HepG2 (cell line): ENCODE measurements at regions not wholly inside any gene's neighbourhood (a gene's known extent, or its start where the extent isn't known, plus 50 kb on each side); places are given as distances from the start of the nearest gene placed in this dataset.

Experiments
- ATAC-seq: fragments of 200-7000 bp; cut with Tn5 transposase; 3 replicates; pipeline ENCODE4 v1.9.1; 2020; ENCODE audit warnings: mild to moderate bottlenecking, moderate library complexity
- BruUV-seq: library from RNA; stranded (reverse); fragments of 400-500 nt; replicated peaks from 2 replicates; lab custom pipeline; 2021; lab: Mats Ljungman, UMichigan
- CTCF ChIA-PET: fragments of 300-600 bp; formaldehyde crosslinking; extraction: SDS; loops from one replicate; lab custom pipeline; 2021; ENCODE audit warnings: low total read pairs, inconsistent platforms, low intra/inter-chr PET ratio; lab: Yijun Ruan, JAX
- POLR2A ChIA-PET: fragments of 350-600 bp; sonication (Branson Sonifier 250); formaldehyde crosslinking; loops from one replicate; lab custom pipeline; 2020; ENCODE audit warnings: antibody characterized with exemption, inconsistent platforms; lab: Yijun Ruan, JAX
- DNase-seq: peaks from one replicate; pipeline ENCODE4 v3.0.0-alpha.2; 2015; ENCODE audit warnings: low spot score
- FAIRE-seq: peaks from 3 replicates; lab custom pipeline; 2011; peaks lifted over from hg19 to GRCh38; lab: Jason Lieb, UNC
- H2AFZ ChIP-seq: one replicate; pipeline ENCODE4 v1.6.1; 2011; ENCODE audit warnings: low read length, inconsistent platforms
- H3K27ac ChIP-seq: fragments of 300-600 bp; 3 replicates; pipeline ENCODE4 v1.8.0; 2011; ENCODE audit warnings: mixed run types, mild to moderate bottlenecking, mixed read lengths, low read length, inconsistent platforms; ENCODE audit not compliant: insufficient read depth; ENCODE audit errors: extremely low read length
- H3K27me3 ChIP-seq, 2 experiments: fragments of 200-600 bp in 1 of 2; 2 replicates in 1 of 2; 3 replicates in 1 of 2; pipeline versions ENCODE4 v1.6.0 to v1.8.0; 2011; ENCODE audit warnings: low read length in 2 of 2, mild to moderate bottlenecking in 2 of 2, moderate library complexity in 2 of 2, inconsistent platforms in 1 of 2; ENCODE audit not compliant: insufficient read depth in 2 of 2, control insufficient read depth in 1 of 2
- H3K36me3 ChIP-seq, 2 experiments: fragments of 200-600 bp in 1 of 2; replicated peaks in 1 of 2; 2 replicates in 1 of 2; 3 replicates in 1 of 2; pipeline versions ENCODE4 v1.5.1 to v1.8.0; 2011; ENCODE audit warnings: low read length in 2 of 2, inconsistent platforms in 1 of 2; ENCODE audit not compliant: insufficient read depth in 2 of 2, control insufficient read depth in 1 of 2
- H3K4me1 ChIP-seq: 2 replicates; pipeline ENCODE4 v1.5.1; 2012; ENCODE audit warnings: low read length, inconsistent platforms; ENCODE audit not compliant: insufficient read depth
- H3K4me2 ChIP-seq: 2 replicates; pipeline ENCODE4 v1.6.0; 2011; ENCODE audit warnings: low read depth, low read length, inconsistent platforms
- H3K4me3 ChIP-seq, 3 experiments: fragments of 200-600 bp in 1 of 3; sonication (generic), shearing (Covaris generic) in 1 of 3; replicated peaks in 1 of 3; 2 replicates each; pipeline ENCODE4 v1.5.1; 2011 to 2016; ENCODE audit warnings: low read length in 3 of 3, inconsistent platforms in 2 of 3, low read depth in 2 of 3, mild to moderate bottlenecking in 2 of 3, control low read depth in 1 of 3, mixed read lengths in 1 of 3; ENCODE audit not compliant: insufficient read depth in 1 of 3
- H3K79me2 ChIP-seq: one replicate; pipeline ENCODE4 v1.6.1; 2011; ENCODE audit warnings: low read length, inconsistent platforms; ENCODE audit not compliant: insufficient read depth
- H3K9ac ChIP-seq: 2 replicates; pipeline ENCODE4 v1.6.0; 2011; ENCODE audit warnings: mild to moderate bottlenecking, low read depth, low read length, inconsistent platforms; ENCODE audit not compliant: insufficient read depth
- H3K9me3 ChIP-seq: 2 replicates; pipeline ENCODE4 v1.5.1; 2012; ENCODE audit warnings: mild to moderate bottlenecking, low read length
- H4K20me1 ChIP-seq: 2 replicates; pipeline ENCODE4 v1.6.0; 2011; ENCODE audit warnings: inconsistent platforms, mild to moderate bottlenecking, low read length, moderate library complexity; ENCODE audit not compliant: insufficient read depth
- AGO2 ChIP-seq: fragments of 200-400 bp; formaldehyde crosslinking; optimal IDR thresholded peaks from 2 replicates; pipeline ENCODE3; 2017; ENCODE audit warnings: mild to moderate bottlenecking, low read depth, low read length, moderate library complexity
- CEBPG ChIP-seq: IDR thresholded peaks from 2 replicates; pipeline ENCODE4 v1.6.1; 2016
- GLI4 ChIP-seq: sonication (generic); formaldehyde crosslinking; IDR thresholded peaks from 2 replicates; pipeline ENCODE4 v1.5.1; 2020; ENCODE audit warnings: missing genetic modification reagents, mild to moderate bottlenecking, moderate library complexity, borderline replicate concordance
- HBP1 ChIP-seq: IDR thresholded peaks from 2 replicates; pipeline ENCODE4 v1.6.1; 2016; ENCODE audit warnings: low read depth, control low read depth
- NFIC ChIP-seq: IDR thresholded peaks from 2 replicates; pipeline ENCODE4 v1.6.1; 2012; ENCODE audit warnings: mild to moderate bottlenecking, low read length, inconsistent platforms
- PITX1 ChIP-seq: sonication (generic); formaldehyde crosslinking; IDR thresholded peaks from 2 replicates; pipeline ENCODE4 v1.5.1; 2020; ENCODE audit warnings: mild to moderate bottlenecking, missing genetic modification reagents
- SAP130 ChIP-seq: IDR thresholded peaks from 2 replicates; pipeline ENCODE4 v1.6.1; 2016; ENCODE audit warnings: low read depth
- ZBED4 ChIP-seq: sonication (generic); formaldehyde crosslinking; IDR thresholded peaks from 2 replicates; pipeline ENCODE4 v1.4.0; 2020; ENCODE audit warnings: missing genetic modification reagents, borderline replicate concordance
- ZNF138 ChIP-seq: sonication (generic); formaldehyde crosslinking; IDR thresholded peaks from 2 replicates; pipeline ENCODE4 v1.5.0; 2020; ENCODE audit warnings: mild to moderate bottlenecking, low read depth, missing genetic modification reagents
- ZNF17 ChIP-seq: sonication (generic); formaldehyde crosslinking; IDR thresholded peaks from 2 replicates; pipeline ENCODE4 v1.5.0; 2020; ENCODE audit warnings: mild to moderate bottlenecking, missing genetic modification reagents
- ZNF333 ChIP-seq: sonication (generic); formaldehyde crosslinking; IDR thresholded peaks from 2 replicates; pipeline ENCODE4 v1.4.0; 2020; ENCODE audit warnings: mild to moderate bottlenecking, missing genetic modification reagents, borderline replicate concordance
- WGBS: methylation state at CpG from one replicate; pipeline ENCODE4 v1.1.6; 2017; ENCODE audit warnings: low lambda C conversion rate; 5-methylcytosine and 5-hydroxymethylcytosine counted together
- in situ Hi-C: cut with HindIII; loops from 2 replicates; pipeline ENCODE4 v1.10.0; 2017; ENCODE audit warnings: low pct_unique_long_range_greater_than_20kb; ENCODE audit not compliant: extremely low pct_ligation_motif_present
- intact Hi-C: fragments of 100-400 bp; cut with micrococcal nuclease; formaldehyde crosslinking; loops from one replicate; pipeline ENCODE4 v1.10.0; 2022; ENCODE audit not compliant: unreplicated experiment

GRCh38 chr5:27854243-27854852 is 816.0 kb upstream of the CDH9 start:
- no peaks in the 10 kb centered on the region for H4K20me1 ChIP-seq
- H3K9ac ChIP-seq = no peak overlapping the region
- no peak overlapping the region for H3K27ac ChIP-seq
- in situ Hi-C loops = no loop called here
- H3K4me3 ChIP-seq = no peak overlapping the region
- whole genome bisulfite sequencing = 0% methylated on average over 3 of the region's 3 CpGs
- H3K36me3 ChIP-seq = no peaks in the 10 kb centered on the region
- FAIRE-seq = no peak
- no peak overlapping the region for H3K4me2 ChIP-seq
- no peak for ATAC-seq
- ChIA-PET POLR2A (no interaction called here), CTCF (no interaction called here)
- H3K27me3 ChIP-seq = no peaks in the 10 kb centered on the region; a peak in 1 of 5 replicates
- no peak overlapping the region for H2AFZ ChIP-seq
- intact Hi-C loops = no loop called here
- DNase-seq = no peak
- BruUV-seq = no TSS peak
- no peak for TF ChIP-seq ZBED4 (CRISPR knock-in tag)
- TF ChIP-seq HBP1 (CRISPR knock-in tag) = no peak
- no peak for TF ChIP-seq GLI4 (CRISPR knock-in tag)
- TF ChIP-seq NFIC = no peak
- no peak for TF ChIP-seq AGO2
- no peak for TF ChIP-seq ZNF138 (CRISPR knock-in tag)
- TF ChIP-seq SAP130 = no peak
- TF ChIP-seq CEBPG (CRISPR knock-in tag) = no peak
- TF ChIP-seq ZNF17 (CRISPR knock-in tag) = no peak
- no peak for TF ChIP-seq ZNF333
- TF ChIP-seq PITX1 (CRISPR knock-in tag) = no peak
- H3K79me2 ChIP-seq = no peaks in the 10 kb centered on the region
- no peaks in the 10 kb centered on the region for H3K4me1 ChIP-seq
- no peaks in the 10 kb centered on the region for H3K9me3 ChIP-seq
